Fibroblast of pulmonary artery (primary cell): ENCODE measurements at regions not wholly inside any gene's neighbourhood (a gene's known extent, or its start where the extent isn't known, plus 50 kb on each side); places are given as distances from the start of the nearest gene placed in this dataset.

Source experiments
- DNase-seq: peaks from one replicate; pipeline ENCODE4 v3.0.0-alpha.2; 2010; ENCODE audit warnings: low read depth
- H3K4me3 ChIP-seq: replicated peaks from 2 replicates; pipeline ENCODE4 v1.5.1; 2011; ENCODE audit warnings: low read depth, mild to moderate bottlenecking, control low read depth, low read length, moderate library complexity
- TF ChIP-seq, protein P1 (sequence below): IDR thresholded peaks from 2 replicates; pipeline ENCODE4 v1.5.1; 2011; ENCODE audit warnings: mild to moderate bottlenecking, control low read depth, low read length, inconsistent platforms; ENCODE audit errors: missing control alignments

DNA sequence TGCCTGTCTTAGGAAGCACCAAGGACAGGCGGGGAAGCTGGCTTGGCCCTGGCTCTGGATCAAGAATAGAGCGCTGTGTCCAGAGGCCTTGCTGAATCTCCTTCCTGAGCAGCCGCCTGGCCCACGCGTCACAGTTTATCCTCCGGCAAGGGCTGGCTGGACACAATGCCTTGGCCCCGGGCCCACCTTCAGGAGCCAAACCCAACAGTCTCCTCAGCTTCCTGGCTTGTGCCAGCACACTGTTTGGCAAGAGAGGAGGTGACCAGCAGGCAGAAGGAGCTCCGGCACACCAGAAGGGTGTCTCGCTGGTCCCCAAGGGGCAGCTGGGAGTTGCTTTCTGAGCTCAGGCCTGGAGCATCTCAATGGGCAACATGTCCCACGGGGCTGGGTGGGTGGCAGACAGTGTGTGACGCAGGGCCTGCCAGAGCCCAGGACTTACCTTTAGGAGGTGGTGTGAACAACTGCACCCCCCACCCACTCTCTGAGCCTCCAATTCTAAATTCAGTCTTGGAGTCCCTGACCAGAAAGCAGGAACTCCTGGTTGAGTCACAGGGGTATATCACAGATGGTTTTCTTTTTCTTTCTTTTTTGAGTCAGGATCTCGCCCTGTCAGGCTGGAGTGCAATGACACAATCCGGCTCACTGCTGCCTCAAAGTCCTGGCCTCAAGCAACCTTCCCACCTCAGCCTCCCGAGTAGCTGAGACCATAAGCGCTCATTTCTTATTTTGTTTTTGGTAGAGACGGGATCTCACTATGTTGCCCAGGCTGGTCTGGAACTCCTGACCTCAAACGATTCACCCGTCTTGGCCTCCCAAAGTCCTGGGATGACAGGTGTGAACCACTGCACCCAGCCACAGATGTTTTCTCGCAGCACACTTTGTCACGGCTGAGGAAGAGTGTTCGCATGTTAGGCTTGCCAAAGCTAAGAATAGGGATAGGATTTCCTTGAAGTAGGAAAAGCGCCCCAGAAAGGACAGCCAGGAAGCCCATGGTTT lies 361.2 kb downstream of the BCOR start:
- no peak overlapping the region for H3K4me3 ChIP-seq
- TF ChIP-seq, protein P1, sequence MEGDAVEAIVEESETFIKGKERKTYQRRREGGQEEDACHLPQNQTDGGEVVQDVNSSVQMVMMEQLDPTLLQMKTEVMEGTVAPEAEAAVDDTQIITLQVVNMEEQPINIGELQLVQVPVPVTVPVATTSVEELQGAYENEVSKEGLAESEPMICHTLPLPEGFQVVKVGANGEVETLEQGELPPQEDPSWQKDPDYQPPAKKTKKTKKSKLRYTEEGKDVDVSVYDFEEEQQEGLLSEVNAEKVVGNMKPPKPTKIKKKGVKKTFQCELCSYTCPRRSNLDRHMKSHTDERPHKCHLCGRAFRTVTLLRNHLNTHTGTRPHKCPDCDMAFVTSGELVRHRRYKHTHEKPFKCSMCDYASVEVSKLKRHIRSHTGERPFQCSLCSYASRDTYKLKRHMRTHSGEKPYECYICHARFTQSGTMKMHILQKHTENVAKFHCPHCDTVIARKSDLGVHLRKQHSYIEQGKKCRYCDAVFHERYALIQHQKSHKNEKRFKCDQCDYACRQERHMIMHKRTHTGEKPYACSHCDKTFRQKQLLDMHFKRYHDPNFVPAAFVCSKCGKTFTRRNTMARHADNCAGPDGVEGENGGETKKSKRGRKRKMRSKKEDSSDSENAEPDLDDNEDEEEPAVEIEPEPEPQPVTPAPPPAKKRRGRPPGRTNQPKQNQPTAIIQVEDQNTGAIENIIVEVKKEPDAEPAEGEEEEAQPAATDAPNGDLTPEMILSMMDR = no peak
- DNase-seq = peak; percentile 93

- H3K4me3 ChIP-seq = no peak overlapping the region
- TF ChIP-seq, protein P1 = no peak
- no peak for DNase-seq
Measured at GRCh38 chrX:39739585-39739984, 358.2 kb downstream of the BCOR start.

DNA sequence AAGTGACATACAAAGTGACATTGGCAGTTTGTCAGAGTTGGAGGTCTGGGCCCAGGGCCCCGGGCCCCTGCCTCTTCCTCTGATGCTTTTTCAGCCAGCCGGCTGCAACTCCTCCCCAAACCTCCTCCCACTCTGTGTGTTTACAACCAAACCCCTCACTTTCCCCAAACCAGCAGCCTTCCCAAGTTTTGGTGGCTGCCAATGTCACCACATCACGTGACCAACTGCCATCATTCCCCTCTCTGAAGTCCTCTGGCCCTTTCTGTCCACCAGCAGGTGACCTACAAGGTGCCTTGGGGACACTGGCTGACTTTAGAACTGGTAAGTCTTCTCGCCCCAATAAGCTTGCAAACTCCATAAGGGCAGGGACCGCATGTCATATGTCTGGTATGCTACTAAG lies 357.7 kb downstream of the BCOR start:
- no peak for DNase-seq
- TF ChIP-seq, protein P1 = no peak
- no peak overlapping the region for H3K4me3 ChIP-seq

DNA sequence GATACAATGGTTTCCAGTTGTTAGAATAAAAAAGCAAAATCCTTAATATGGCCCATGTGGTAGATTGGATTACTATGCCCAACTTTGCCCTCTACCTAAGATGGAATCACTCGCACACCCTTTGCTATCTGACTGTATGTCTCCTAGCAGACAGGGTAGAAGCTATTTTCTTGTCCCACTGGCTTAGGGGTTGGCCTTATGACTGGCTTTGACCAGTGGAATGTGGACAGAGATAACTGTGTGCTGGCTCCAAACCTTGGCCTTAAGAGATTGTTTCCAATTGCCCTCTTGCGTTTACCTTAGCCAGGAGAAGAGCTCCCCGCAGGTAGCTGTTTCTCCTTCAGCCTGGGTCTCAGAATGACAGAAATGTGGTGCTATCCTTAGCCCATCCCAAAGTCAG lies 355.9 kb downstream of the BCOR start:
- TF ChIP-seq, protein P1 = no peak
- DNase-seq = no peak

GRCh38 chrX:39745818-39746217 lies 351.9 kb downstream of the BCOR start:
- DNase-seq = no peak
- H3K4me3 ChIP-seq = no peak overlapping the region
- TF ChIP-seq, protein P1 = no peak

More for the DNA sequence above, 355.9 kb downstream of the BCOR start:
- no peak overlapping the region for H3K4me3 ChIP-seq

- DNase-seq = no peak
Measured at GRCh38 chrX:39749135-39749534, 348.6 kb downstream of the BCOR start.

More at GRCh38 chrX:39749135-39749534, 348.6 kb downstream of the BCOR start:
- TF ChIP-seq, protein P1 = no peak
- H3K4me3 ChIP-seq = no peak overlapping the region
